CD1c-positive myeloid dendritic cell (primary cell): ENCODE measurements at regions not wholly inside any gene's neighbourhood (a gene's known extent, or its start where the extent isn't known, plus 50 kb on each side); places are given as distances from the start of the nearest gene placed in this dataset.
"Not testable (repeated sequence)": the region's sequence is repeated elsewhere in the genome, so short reads cannot be mapped to it uniquely, and the experiment has no call there.

Source experiments
- DNase-seq: peaks from one replicate; pipeline ENCODE4 v3.0.0-alpha.2; 2016; ENCODE audit errors: extremely low spot score

DNA sequence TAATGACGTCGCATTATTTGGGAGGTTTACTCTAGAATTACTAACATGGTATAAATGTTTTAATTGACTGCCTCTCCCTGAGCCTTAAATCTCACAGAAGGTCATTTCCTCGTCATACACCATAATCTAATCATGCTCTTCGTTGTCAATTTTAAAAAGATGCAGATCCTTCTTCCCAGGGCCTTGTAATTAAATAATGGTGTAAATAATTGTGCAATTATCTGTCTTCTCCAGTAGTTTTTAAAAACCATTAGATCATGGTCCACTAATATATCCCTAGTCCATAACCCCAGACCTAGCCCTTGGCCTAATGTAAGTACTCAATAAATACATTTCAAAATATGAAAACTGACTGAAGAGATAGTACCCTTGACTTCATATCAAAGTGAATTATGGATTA lies 181.5 kb upstream of the GNAI1 start:
- DNase-seq: no peak

DNA sequence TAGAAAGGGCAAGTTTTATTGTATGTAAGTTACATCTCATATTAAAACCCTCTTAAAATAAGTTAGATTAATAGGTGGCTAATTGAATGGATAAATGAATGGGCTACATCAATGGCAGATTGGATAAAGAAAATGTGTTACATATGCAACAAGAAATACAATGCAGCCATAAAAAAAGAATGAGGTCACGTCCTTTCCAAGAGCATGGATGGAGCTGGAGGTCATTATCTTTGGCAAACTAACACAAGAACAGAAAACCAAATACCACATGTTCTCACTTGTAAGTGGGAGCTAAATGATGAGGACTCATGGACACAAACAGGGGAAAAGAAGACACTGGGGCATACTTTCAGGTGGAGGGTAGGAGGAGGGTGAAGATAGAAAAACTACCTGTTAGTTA lies 182.2 kb upstream of the GNAI1 start:
- no peak for DNase-seq

DNA sequence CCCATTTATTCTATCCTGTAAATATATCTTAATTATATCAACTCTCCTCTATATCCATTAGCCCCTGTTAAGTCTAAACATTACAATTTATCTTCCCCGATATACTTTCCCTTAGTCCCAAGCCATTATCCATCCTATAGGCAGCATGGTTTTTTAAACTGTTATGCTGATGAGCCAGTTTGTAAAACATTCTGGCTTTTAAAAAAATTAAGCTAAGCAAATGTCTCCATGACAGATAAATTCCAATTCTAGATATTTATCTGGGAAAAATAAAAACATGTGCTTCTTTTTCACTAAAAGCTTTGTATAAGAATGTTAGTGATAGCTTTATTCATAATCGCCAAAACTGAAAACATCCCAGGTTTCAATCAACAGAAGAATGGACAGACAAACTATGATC lies 183.2 kb upstream of the GNAI1 start:
- DNase-seq: no peak

DNA sequence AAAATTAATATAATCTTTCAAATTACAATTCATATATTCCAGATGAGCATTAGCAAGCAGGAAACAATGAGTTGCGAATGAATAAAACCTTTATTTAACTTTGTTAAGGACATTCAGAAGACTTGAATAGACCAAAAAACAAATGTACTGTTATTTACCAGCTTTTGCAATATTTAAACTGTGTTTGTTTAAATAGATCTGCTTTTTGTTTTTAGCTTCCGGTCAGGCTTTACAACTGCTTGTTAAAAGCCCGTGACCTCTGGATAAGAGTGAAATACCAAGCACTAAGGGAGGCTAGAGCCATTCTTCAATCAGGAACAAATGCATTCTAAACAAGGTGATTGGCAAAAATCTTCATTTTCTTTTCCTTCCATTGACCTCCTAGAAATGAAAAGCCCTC lies 184.9 kb upstream of the GNAI1 start:
- DNase-seq: no peak

DNA sequence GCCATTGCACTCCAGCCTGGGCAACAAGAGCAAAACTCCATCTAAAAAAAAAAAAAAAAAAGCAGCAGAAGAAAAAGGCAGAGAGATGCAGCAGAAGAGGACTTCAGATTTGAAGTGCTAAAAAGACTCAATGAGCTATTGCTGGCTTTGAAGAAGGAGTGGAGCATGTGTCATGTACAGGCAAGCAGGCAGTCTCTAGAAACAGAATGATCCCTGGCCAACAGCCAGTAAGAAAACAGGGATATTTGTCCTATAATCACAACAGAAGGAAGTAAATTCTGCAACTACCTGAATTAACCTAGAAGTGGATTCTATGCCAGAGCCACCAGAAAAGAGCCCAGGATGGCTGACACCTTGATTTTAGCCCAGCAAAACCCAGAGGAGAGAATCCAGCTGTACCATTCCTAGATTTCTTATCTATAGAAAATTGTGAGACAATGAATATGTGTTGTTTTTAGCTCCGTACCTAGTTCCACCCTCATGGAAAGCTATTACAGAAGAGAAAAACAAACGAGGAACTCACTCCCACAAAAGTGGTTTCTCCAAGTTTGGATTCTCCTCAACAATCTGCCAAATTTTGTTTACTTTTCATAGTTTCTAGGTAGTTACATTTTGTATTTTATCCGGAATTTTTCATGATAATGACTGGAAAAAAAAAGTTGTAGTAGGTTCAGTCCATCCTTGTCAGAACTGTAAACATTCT lies 198.2 kb upstream of the GNAI1 start:
- DNase-seq: no peak

- no peak for DNase-seq
These were observed 199.9 kb upstream of the GNAI1 start for GRCh38 chr7:79934727-79935126.

- no peak for DNase-seq
These were observed 201.5 kb upstream of the GNAI1 start for GRCh38 chr7:79933144-79933543.

DNA sequence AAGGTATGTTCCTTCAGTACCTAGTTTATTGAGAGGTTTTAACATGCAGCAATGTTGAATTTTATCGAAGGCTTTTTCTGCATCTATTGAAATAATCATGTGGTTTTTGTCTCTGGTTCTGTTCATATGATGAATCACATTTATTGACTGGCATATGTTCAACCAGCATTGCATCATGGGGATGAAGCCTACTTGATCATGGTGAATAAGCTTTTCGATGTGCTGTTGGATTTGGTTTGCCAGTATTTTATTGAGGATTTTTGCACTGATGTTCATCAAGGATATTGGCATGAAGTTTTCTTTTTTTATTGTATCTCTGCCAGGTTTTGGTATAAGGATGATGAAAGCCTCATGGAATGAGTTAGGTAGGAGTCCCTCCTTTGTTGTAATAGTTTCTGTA lies 204.0 kb upstream of the GNAI1 start:
- DNase-seq: no peak

- no peak for DNase-seq
These were observed 207.5 kb upstream of the GNAI1 start for GRCh38 chr7:79927116-79927515.

DNA sequence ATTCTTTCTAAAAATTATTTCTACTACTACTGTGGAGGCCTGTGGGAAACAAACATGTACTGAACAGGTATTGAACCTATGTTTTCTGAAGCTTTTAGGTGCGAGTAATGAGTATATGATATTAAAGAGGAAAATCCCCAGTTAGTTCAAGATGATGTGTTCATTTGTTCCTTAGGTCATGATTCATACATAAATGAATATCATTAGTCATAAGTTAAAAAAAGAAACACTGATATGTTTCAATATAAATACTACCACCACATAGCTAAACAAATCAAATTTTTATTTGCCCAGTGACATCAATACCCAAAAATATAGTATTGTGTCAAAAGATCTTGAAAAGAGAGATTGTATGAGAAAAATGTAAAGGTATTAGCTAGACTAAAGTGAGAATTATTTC lies 210.7 kb upstream of the GNAI1 start:
- no peak for DNase-seq

DNA sequence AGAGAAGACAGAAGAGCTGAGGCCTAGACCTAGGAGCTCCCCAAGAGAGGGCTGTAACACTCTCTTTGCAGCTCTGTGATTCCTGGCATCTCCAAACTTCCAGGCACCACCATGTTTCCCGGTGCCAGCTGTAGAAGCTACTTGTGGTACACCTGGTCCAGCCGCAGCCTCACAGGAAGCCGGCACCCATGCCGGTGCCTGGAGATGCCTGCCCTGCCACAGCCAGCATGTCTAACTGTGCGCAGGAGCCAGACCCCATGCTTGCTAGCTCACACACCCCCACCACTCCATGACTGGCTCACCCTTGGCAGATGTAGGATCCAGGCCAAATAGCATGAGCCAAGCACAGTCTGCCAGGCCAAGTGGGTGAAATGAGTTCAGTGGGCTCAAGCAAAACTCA lies 211.7 kb upstream of the GNAI1 start:
- DNase-seq: no peak

- no peak for DNase-seq
These were observed 212.7 kb upstream of the GNAI1 start for GRCh38 chr7:79921976-79922375.

GRCh38 chr7:79918632-79919031 lies 216.0 kb upstream of the GNAI1 start:
- not testable (repeated sequence) for DNase-seq

GRCh38 chr7:79915346-79915745 lies 219.3 kb upstream of the GNAI1 start:
- DNase-seq: not testable (repeated sequence)

DNA sequence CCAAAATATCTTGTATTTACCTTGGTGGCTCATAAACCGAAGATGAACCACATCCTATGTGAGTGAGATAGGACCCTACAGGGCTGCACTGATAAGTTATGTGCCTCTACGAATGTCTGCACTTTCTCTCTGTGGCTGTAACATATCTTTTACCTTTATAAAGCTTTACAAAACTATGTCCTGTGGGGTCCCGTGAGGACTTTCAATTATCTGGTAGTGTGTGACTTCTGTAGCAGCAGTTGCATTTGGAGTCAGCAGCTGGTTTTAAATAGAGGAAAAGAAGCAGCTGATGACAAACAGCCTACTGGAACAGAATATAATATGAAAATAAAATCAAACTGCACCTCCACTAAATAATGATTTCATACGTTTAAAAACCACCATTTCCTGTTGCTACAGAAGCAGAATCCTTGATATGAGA lies 222.4 kb upstream of the GNAI1 start:
- DNase-seq: no peak

GRCh38 chr7:79911420-79911819 lies 223.2 kb upstream of the GNAI1 start:
- DNase-seq: no peak

GRCh38 chr7:79909176-79909575 lies 225.5 kb upstream of the GNAI1 start:
- DNase-seq: no peak

DNA sequence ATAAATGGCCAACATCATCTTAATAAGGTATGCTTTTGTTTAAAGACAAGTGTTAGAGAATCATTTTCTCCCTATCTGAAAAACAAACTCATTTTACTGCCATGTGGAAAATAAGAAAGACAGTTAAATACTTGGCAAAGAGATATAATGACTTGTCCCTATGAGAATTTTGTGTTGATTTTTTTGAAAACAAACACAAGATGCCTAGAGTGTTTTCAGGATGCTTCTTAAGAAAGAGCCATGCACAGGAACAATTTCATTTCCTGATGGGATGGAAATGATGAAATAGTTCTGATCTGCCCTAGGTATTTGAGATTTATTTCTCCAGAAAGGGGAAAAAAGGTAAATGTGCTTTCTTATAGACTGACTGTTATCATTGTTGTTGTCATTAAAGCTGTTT lies 237.5 kb upstream of the GNAI1 start:
- no peak for DNase-seq

DNA sequence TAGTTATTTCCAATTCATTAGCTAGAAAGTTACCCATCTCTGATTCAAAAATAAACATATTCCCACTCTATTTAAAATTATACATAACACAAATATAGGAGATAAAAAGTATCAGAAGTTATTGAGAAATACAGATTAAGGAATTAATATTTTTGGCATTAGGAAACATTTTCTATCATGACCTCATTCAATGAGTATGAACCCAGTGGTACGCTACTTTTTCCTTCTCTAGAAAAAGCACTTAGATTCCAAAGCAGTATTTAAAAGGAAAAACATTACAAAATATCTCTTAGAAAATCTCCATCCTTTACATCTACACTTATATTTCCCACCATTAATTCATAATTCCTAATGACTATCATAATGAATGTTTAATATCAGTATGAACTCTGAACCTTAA lies 240.6 kb upstream of the GNAI1 start:
- no peak for DNase-seq

- no peak for DNase-seq
These were observed 251.7 kb upstream of the GNAI1 start for GRCh38 chr7:79882922-79883321.

DNA sequence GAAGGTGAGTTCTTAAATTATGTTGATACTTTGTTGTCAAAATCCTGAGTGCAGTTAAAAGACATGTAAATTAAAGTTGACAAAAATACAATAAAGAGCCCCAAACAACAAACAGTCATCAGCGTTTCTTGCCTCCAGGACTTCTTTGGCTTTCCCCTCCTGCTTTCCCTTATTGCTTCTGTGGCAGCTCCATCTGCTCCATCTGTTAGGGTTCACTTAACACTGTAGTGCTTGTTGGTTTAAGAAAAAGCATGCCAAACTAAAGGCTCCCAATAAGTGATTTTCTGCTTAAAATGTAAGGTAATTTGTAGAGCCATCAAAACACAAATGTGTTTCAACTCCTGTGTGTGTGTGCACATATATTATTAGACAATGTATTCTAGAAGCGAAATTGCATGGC lies 254.3 kb upstream of the GNAI1 start:
- no peak for DNase-seq

DNA sequence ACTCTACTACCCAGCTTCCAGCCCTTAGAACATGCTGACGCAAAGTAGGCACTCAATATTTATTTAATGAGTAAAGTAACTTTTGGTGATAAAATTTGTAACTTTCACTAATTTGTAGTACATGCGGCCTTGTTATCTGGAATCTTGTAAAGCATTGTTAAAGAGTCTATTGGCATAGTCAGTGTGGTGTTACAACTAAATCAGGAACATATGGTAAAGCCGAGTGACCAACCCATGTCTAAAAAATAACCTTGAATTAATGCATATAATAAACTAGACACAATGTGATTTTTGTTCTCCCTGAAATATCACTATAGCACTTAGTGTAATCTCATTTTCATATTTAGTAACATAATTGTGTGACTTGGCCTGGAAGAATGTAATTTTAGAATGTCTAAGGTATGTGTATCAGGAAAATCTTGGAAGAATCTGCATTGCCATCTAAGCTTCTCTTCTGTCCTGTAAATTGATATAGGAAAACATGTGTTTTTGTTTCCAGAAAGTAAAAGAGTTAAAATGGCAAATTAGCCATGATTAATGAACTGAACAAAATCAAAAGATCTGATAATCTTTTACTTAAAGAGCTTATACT lies 256.7 kb upstream of the GNAI1 start:
- no peak for DNase-seq

DNA sequence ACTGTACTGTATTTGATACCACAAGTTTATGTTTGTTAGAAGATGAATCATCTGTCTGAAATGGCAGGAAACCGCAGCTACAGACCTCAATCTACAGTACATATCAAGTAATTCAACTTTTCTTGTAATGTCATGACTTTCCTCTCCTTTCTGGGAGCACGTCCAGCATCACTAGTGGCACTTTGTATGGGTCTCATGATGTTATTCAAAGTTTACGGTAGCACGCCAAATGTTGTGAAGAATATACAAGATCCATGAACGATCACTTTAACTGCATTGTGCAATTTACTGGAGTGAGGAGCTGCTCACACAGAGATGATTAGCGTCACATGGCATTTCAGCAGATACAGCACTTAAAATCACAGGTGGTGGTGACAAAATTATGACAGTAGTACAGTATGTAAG lies 257.8 kb upstream of the GNAI1 start:
- no peak for DNase-seq

DNA sequence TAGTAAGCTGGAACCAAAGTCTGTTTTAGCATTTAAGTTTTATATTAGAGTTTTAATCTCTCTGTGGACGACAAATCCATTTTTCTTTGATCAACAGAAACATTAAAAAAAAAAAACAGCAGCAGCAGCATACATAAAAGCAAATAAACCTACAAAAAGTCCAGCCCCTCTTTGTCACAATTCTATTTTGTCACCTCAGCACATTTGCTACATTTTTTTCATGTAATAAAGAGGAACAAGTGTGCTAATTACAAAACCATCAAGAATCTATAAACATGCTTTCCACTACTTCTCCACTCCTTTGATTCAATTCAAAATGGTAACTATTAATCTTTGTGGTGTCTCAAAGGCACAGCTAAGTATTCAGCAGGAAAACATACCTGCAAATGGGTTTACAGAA lies 259.8 kb upstream of the GNAI1 start:
- DNase-seq: no peak
